HL-60 (cell line): ENCODE measurements at regions not wholly inside any gene's neighbourhood (a gene's known extent, or its start where the extent isn't known, plus 50 kb on each side); places are given as distances from the start of the nearest gene placed in this dataset.
"Not testable (repeated sequence)": the region's sequence is repeated elsewhere in the genome, so short reads cannot be mapped to it uniquely, and the experiment has no call there.

Source experiments
- DNase-seq, 2 experiments: peaks; one replicate each; pipeline ENCODE4 v3.0.0-alpha.2; 2010 to 2020; ENCODE audit warnings: low read depth in 1 of 2, low spot score in 1 of 2
- H3K27ac ChIP-seq: fragments of 250-450 bp; sonication (Bioruptor Pico); replicated peaks from 2 replicates; pipeline ENCODE4 v1.5.1; 2020; ENCODE audit warnings: mild to moderate bottlenecking, moderate library complexity
- H3K27me3 ChIP-seq: fragments of 250-450 bp; sonication (Bioruptor Pico); 2 replicates; pipeline ENCODE4 v1.5.1; 2021; ENCODE audit warnings: mild to moderate bottlenecking, moderate library complexity; ENCODE audit not compliant: insufficient read depth, poor library complexity, severe bottlenecking
- H3K4me3 ChIP-seq: replicated peaks from 2 replicates; pipeline ENCODE4 v1.5.1; 2011; ENCODE audit warnings: mild to moderate bottlenecking, control low read depth, low read length; ENCODE audit not compliant: insufficient read depth
- GABPA ChIP-seq: IDR thresholded peaks from 2 replicates; pipeline ENCODE4 v1.6.1; 2012; ENCODE audit warnings: low read depth
- POLR2AphosphoS5 ChIP-seq: IDR thresholded peaks from 2 replicates; pipeline ENCODE4 v1.6.1; 2012; ENCODE audit warnings: low read depth
- SPI1 ChIP-seq: IDR thresholded peaks from 2 replicates; pipeline ENCODE4 v1.6.1; 2012; ENCODE audit warnings: low read depth, mild to moderate bottlenecking, borderline replicate concordance
- TF ChIP-seq, protein P1 (sequence below): IDR thresholded peaks from one replicate; pipeline ENCODE4 v1.5.1; 2011; ENCODE audit warnings: low read length, control low read depth, inconsistent platforms; ENCODE audit not compliant: insufficient read depth
- TF ChIP-seq, protein P2 (sequence below): IDR thresholded peaks from 2 replicates; pipeline ENCODE4 v1.6.1; 2012; ENCODE audit warnings: low read depth; ENCODE audit not compliant: insufficient replicate concordance

DNA sequence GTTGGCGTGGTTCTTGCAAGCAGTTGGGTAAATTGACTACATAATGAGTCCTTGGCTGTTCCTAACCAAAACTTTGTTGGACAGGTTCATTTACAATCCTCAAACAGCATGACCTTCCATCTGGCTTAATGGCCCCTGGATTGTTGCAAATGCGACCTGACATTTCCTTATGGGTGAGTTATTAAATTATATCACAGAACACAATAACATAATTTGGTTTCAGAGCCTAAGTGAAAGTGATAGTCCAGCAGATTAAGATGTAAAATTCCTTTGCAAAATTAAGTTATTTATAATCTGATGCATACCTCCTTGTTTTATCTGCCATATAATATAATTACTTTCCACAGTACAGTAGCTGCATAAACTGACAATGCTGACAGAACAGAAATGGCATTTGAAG is 224.4 kb downstream of the TUSC1 start:
- TF ChIP-seq, protein P1, sequence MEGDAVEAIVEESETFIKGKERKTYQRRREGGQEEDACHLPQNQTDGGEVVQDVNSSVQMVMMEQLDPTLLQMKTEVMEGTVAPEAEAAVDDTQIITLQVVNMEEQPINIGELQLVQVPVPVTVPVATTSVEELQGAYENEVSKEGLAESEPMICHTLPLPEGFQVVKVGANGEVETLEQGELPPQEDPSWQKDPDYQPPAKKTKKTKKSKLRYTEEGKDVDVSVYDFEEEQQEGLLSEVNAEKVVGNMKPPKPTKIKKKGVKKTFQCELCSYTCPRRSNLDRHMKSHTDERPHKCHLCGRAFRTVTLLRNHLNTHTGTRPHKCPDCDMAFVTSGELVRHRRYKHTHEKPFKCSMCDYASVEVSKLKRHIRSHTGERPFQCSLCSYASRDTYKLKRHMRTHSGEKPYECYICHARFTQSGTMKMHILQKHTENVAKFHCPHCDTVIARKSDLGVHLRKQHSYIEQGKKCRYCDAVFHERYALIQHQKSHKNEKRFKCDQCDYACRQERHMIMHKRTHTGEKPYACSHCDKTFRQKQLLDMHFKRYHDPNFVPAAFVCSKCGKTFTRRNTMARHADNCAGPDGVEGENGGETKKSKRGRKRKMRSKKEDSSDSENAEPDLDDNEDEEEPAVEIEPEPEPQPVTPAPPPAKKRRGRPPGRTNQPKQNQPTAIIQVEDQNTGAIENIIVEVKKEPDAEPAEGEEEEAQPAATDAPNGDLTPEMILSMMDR: no peak
- TF ChIP-seq SPI1 (no peak), GABPA (no peak), POLR2AphosphoS5 (no peak)
- TF ChIP-seq, protein P2, sequence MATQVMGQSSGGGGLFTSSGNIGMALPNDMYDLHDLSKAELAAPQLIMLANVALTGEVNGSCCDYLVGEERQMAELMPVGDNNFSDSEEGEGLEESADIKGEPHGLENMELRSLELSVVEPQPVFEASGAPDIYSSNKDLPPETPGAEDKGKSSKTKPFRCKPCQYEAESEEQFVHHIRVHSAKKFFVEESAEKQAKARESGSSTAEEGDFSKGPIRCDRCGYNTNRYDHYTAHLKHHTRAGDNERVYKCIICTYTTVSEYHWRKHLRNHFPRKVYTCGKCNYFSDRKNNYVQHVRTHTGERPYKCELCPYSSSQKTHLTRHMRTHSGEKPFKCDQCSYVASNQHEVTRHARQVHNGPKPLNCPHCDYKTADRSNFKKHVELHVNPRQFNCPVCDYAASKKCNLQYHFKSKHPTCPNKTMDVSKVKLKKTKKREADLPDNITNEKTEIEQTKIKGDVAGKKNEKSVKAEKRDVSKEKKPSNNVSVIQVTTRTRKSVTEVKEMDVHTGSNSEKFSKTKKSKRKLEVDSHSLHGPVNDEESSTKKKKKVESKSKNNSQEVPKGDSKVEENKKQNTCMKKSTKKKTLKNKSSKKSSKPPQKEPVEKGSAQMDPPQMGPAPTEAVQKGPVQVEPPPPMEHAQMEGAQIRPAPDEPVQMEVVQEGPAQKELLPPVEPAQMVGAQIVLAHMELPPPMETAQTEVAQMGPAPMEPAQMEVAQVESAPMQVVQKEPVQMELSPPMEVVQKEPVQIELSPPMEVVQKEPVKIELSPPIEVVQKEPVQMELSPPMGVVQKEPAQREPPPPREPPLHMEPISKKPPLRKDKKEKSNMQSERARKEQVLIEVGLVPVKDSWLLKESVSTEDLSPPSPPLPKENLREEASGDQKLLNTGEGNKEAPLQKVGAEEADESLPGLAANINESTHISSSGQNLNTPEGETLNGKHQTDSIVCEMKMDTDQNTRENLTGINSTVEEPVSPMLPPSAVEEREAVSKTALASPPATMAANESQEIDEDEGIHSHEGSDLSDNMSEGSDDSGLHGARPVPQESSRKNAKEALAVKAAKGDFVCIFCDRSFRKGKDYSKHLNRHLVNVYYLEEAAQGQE: no peak
- Histone ChIP-seq H3K27me3 (no peaks in the 10 kb centered on the region), H3K4me3 (no peak overlapping the region), H3K27ac (no peak overlapping the region)
- DNase-seq: no peak

- H3K4me3 ChIP-seq: no peak overlapping the region
- no peak for DNase-seq
- no peak overlapping the region for H3K27ac ChIP-seq
- TF ChIP-seq POLR2AphosphoS5: no peak
- TF ChIP-seq, protein P1: no peak
- no peak for TF ChIP-seq GABPA
- TF ChIP-seq, protein P2: no peak
- TF ChIP-seq SPI1: no peak
- no peaks in the 10 kb centered on the region for H3K27me3 ChIP-seq
Observed at GRCh38 chr9:25449503-25449902, 228.7 kb downstream of the TUSC1 start.

DNA sequence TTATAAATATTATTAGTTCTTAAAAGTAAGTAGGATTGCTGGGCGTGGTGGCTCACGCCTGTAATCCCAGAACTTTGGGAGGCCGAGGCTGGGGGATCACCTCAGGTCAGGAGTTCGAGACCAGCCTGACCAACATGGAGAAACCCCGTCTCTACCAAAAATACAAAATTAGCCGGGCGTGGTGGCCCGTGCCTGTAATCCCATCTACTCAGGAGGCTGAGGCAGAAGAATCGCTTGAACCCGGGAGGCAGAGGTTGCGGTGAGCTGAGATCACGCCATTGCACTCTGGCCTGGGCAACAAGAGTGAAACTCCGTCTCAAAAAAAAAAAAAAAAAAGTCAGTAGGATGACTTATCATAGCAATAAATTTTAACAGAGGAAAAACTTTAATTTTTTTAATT is 232.5 kb downstream of the TUSC1 start:
- not testable (repeated sequence) for H3K27me3 ChIP-seq, H3K27ac ChIP-seq, DNase-seq, H3K4me3 ChIP-seq

GRCh38 chr9:25442526-25442925 is 235.7 kb downstream of the TUSC1 start:
- Histone ChIP-seq H3K4me3 (no peak overlapping the region), H3K27me3 (no peaks in the 10 kb centered on the region), H3K27ac (no peak overlapping the region)
- TF ChIP-seq SPI1 (no peak), GABPA (no peak), POLR2AphosphoS5 (no peak)
- TF ChIP-seq, protein P2: no peak
- TF ChIP-seq, protein P1: no peak
- no peak for DNase-seq
